22Rv1 (cell line): ENCODE measurements at regions not wholly inside any gene's neighbourhood (a gene's known extent, or its start where the extent isn't known, plus 50 kb on each side); places are given as distances from the start of the nearest gene placed in this dataset.

Experiments used
- CTCF ChIP-seq: fragments of 450-650 bp; IDR thresholded peaks from 2 replicates; pipeline ENCODE4 v1.5.1; 2017; ENCODE audit warnings: mild to moderate bottlenecking
- ZFX ChIP-seq: fragments of 450-650 bp; IDR thresholded peaks from 2 replicates; pipeline ENCODE4 v1.6.1; 2017; ENCODE audit warnings: antibody characterized with exemption, borderline replicate concordance

GRCh38 chr18:71322201-71322600 is 1033.4 kb downstream of the SOCS6 start:
- TF ChIP-seq CTCF (no peak), ZFX (no peak)
